ENCODE measurements at regions not wholly inside any gene's neighbourhood (a gene's known extent, or its start where the extent isn't known, plus 50 kb on each side); places are given as distances from the start of the nearest gene placed in this dataset.

GRCh38 chr19:29263305-29264135, 50.6 kb upstream of the UQCRFS1 start:
- TF ChIP-seq EZH2 (IDR thresholded peaks at IDR 0.05; ENCODE audit: low read length) = no peak
- TF ChIP-seq, protein P1, sequence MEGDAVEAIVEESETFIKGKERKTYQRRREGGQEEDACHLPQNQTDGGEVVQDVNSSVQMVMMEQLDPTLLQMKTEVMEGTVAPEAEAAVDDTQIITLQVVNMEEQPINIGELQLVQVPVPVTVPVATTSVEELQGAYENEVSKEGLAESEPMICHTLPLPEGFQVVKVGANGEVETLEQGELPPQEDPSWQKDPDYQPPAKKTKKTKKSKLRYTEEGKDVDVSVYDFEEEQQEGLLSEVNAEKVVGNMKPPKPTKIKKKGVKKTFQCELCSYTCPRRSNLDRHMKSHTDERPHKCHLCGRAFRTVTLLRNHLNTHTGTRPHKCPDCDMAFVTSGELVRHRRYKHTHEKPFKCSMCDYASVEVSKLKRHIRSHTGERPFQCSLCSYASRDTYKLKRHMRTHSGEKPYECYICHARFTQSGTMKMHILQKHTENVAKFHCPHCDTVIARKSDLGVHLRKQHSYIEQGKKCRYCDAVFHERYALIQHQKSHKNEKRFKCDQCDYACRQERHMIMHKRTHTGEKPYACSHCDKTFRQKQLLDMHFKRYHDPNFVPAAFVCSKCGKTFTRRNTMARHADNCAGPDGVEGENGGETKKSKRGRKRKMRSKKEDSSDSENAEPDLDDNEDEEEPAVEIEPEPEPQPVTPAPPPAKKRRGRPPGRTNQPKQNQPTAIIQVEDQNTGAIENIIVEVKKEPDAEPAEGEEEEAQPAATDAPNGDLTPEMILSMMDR (optimal IDR thresholded peaks at IDR 0.05 in 1 of 3, IDR thresholded peaks at IDR 0.05 in 1 of 3, conservative IDR thresholded peaks at IDR 0.05 in 1 of 3; ENCODE audit: extremely low read depth in 1 of 3, insufficient read depth in 2 of 3, low read length in 3 of 3) = peak; percentile 50 to 65 (median 62)

Data from keratinocyte (primary cell).